ENCODE measurements at regions not wholly inside any gene's neighbourhood (a gene's known extent, or its start where the extent isn't known, plus 50 kb on each side); places are given as distances from the start of the nearest gene placed in this dataset.

DNA sequence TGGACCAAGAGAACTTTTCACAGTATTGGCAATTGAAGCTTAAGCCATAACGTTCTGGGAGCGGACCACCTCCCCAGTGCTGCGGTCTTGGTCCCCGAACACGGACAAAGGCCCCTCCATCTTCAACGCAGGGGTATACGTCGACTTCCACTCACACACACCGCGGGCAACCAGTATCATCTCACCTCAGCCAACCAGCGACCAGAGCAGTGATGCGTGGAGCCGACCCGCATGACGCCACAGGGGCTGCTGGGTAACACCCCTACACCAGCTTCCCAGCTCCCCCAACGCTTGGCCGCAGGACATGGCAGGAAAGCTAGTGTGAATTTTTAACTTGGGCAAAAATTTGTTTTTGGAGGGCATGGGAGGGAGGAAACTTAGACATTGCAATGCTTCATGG lies 77.3 kb upstream of the PLCXD3 start:
- TF ChIP-seq, protein P1, sequence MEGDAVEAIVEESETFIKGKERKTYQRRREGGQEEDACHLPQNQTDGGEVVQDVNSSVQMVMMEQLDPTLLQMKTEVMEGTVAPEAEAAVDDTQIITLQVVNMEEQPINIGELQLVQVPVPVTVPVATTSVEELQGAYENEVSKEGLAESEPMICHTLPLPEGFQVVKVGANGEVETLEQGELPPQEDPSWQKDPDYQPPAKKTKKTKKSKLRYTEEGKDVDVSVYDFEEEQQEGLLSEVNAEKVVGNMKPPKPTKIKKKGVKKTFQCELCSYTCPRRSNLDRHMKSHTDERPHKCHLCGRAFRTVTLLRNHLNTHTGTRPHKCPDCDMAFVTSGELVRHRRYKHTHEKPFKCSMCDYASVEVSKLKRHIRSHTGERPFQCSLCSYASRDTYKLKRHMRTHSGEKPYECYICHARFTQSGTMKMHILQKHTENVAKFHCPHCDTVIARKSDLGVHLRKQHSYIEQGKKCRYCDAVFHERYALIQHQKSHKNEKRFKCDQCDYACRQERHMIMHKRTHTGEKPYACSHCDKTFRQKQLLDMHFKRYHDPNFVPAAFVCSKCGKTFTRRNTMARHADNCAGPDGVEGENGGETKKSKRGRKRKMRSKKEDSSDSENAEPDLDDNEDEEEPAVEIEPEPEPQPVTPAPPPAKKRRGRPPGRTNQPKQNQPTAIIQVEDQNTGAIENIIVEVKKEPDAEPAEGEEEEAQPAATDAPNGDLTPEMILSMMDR (IDR thresholded peaks at IDR 0.05): no peak
- TF ChIP-seq EZH2 (IDR thresholded peaks at IDR 0.05): no peak

Measured in neural progenitor cell (in vitro differentiated cells).